GM20000 (cell line): ENCODE measurements at regions not wholly inside any gene's neighbourhood (a gene's known extent, or its start where the extent isn't known, plus 50 kb on each side); places are given as distances from the start of the nearest gene placed in this dataset.

Source experiments
- DNase-seq: peaks from one replicate; pipeline ENCODE4 v3.0.0; 2012; ENCODE audit warnings: low spot score
- CTCF ChIP-seq: IDR thresholded peaks from 2 replicates; pipeline ENCODE4 v1.5.1; 2012; ENCODE audit warnings: mild to moderate bottlenecking, control low read depth; ENCODE audit errors: extremely low read depth, missing control alignments

- no peak for TF ChIP-seq CTCF
- no peak for DNase-seq
These were observed 86.8 kb upstream of the ARHGAP29 start for GRCh38 chr1:94324178-94324544.

- no peak for TF ChIP-seq CTCF
- DNase-seq: no peak
These were observed 86.2 kb upstream of the ARHGAP29 start for GRCh38 chr1:94323311-94324177.

GRCh38 chr1:94322696-94323095, 85.3 kb upstream of the ARHGAP29 start:
- no peak for DNase-seq

GRCh38 chr1:94321662-94322061, 84.3 kb upstream of the ARHGAP29 start:
- TF ChIP-seq CTCF: no peak
- DNase-seq: no peak

More at GRCh38 chr1:94322696-94323095, 85.3 kb upstream of the ARHGAP29 start:
- no peak for TF ChIP-seq CTCF

- no peak for TF ChIP-seq CTCF
- no peak for DNase-seq
These were observed 82.1 kb upstream of the ARHGAP29 start for GRCh38 chr1:94319319-94320102.

GRCh38 chr1:94318505-94319030, 81.2 kb upstream of the ARHGAP29 start:
- no peak for DNase-seq
- TF ChIP-seq CTCF: no peak

GRCh38 chr1:94317790-94318188, 80.4 kb upstream of the ARHGAP29 start:
- no peak for TF ChIP-seq CTCF

More at GRCh38 chr1:94317790-94318188, 80.4 kb upstream of the ARHGAP29 start:
- no peak for DNase-seq
